SK-N-SH treated with all-trans-retinoic acid at 6 μM for 48 hours (cell line): ENCODE measurements at regions not wholly inside any gene's neighbourhood (a gene's known extent, or its start where the extent isn't known, plus 50 kb on each side); places are given as distances from the start of the nearest gene placed in this dataset.

Source experiments
- ARNTL ChIP-seq: fragments of 450-650 bp; formaldehyde crosslinking; IDR thresholded peaks from 2 replicates; pipeline ENCODE4 v1.5.0; 2020; ENCODE audit warnings: low read depth, mild to moderate bottlenecking, moderate library complexity, borderline replicate concordance
- RARB ChIP-seq: fragments of 250-450 bp; sonication (Bioruptor Pico); IDR thresholded peaks from 2 replicates; pipeline ENCODE4 v1.8.0; 2021; ENCODE audit warnings: mild to moderate bottlenecking, moderate library complexity
- SNAI2 ChIP-seq: fragments of 250-450 bp; sonication (Bioruptor Pico); IDR thresholded peaks from 2 replicates; pipeline ENCODE4 v1.5.0; 2020; ENCODE audit warnings: mild to moderate bottlenecking, moderate library complexity
- ZNF8 ChIP-seq: fragments of 450-650 bp; formaldehyde crosslinking; IDR thresholded peaks from 2 replicates; pipeline ENCODE4 v1.5.0; 2020; ENCODE audit warnings: mild to moderate bottlenecking, moderate library complexity
- TF ChIP-seq, protein P1 (sequence below): fragments of 250-450 bp; sonication (Bioruptor Pico); IDR thresholded peaks from 2 replicates; pipeline ENCODE4 v1.8.0; 2021; ENCODE audit warnings: low read depth, mild to moderate bottlenecking, moderate library complexity, borderline replicate concordance
- TF ChIP-seq, protein P2 (sequence below): fragments of 250-450 bp; sonication (Bioruptor Pico); IDR thresholded peaks from 2 replicates; pipeline ENCODE4 v1.8.0; 2020; ENCODE audit warnings: mild to moderate bottlenecking, moderate library complexity, borderline replicate concordance

DNA sequence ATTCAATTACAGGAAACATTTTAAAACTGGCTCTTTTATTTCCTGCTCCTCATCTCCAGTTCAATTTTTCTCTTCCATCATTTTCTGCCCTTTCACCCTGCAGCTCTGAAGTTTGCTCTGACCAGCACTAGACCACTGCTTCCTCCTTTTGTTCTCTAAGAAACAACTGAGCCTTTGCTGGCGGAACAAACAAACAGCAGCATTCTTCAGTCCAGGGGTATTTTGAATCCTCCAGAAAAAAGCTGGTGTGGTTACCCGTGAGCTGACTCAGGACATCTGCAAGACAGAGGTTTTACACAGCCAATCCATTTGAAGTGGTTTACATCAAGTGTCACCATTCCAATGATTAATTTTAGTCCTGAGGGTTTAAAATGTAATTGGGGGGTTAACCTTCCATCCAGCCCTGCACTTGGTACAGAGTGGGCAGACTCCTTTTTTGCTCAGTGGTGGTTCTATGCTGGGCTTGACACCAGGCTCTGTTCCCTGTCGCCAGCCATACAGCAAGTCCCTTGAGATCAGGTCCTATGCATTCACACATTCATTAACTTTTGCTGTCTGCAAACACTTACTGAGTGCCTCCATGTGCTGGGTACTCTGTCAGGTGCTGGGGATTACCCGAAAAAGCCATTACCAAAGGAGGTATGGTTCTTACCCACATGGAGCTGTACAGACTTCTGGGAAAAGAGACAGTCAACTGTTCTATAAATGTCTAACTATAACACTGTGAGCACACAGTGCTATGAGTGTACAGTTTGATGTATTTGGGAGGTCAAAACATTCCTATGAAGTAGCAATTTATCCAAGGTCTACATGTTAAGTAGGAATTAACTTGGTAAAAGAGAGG lies 909.4 kb upstream of the GYPC start:
- TF ChIP-seq, protein P1, sequence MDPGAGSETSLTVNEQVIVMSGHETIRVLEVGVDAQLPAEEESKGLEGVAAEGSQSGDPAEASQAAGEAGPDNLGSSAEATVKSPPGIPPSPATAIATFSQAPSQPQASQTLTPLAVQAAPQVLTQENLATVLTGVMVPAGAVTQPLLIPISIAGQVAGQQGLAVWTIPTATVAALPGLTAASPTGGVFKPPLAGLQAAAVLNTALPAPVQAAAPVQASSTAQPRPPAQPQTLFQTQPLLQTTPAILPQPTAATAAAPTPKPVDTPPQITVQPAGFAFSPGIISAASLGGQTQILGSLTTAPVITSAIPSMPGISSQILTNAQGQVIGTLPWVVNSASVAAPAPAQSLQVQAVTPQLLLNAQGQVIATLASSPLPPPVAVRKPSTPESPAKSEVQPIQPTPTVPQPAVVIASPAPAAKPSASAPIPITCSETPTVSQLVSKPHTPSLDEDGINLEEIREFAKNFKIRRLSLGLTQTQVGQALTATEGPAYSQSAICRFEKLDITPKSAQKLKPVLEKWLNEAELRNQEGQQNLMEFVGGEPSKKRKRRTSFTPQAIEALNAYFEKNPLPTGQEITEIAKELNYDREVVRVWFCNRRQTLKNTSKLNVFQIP (CRISPR knock-in tag), result no peak
- TF ChIP-seq RARB, result no peak
- no peak for TF ChIP-seq ARNTL (CRISPR knock-in tag)
- no peak for TF ChIP-seq ZNF8 (CRISPR knock-in tag)
- TF ChIP-seq, protein P2, sequence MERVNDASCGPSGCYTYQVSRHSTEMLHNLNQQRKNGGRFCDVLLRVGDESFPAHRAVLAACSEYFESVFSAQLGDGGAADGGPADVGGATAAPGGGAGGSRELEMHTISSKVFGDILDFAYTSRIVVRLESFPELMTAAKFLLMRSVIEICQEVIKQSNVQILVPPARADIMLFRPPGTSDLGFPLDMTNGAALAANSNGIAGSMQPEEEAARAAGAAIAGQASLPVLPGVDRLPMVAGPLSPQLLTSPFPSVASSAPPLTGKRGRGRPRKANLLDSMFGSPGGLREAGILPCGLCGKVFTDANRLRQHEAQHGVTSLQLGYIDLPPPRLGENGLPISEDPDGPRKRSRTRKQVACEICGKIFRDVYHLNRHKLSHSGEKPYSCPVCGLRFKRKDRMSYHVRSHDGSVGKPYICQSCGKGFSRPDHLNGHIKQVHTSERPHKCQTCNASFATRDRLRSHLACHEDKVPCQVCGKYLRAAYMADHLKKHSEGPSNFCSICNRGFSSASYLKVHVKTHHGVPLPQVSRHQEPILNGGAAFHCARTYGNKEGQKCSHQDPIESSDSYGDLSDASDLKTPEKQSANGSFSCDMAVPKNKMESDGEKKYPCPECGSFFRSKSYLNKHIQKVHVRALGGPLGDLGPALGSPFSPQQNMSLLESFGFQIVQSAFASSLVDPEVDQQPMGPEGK (CRISPR knock-in tag), result no peak
- no peak for TF ChIP-seq SNAI2 (CRISPR knock-in tag)
